ENCODE measurements at regions not wholly inside any gene's neighbourhood (a gene's known extent, or its start where the extent isn't known, plus 50 kb on each side); places are given as distances from the start of the nearest gene placed in this dataset.

- no peak for DNase-seq
Measured at GRCh38 chr18:76179257-76179656, 315.8 kb downstream of the ZNF516 start.

DNA sequence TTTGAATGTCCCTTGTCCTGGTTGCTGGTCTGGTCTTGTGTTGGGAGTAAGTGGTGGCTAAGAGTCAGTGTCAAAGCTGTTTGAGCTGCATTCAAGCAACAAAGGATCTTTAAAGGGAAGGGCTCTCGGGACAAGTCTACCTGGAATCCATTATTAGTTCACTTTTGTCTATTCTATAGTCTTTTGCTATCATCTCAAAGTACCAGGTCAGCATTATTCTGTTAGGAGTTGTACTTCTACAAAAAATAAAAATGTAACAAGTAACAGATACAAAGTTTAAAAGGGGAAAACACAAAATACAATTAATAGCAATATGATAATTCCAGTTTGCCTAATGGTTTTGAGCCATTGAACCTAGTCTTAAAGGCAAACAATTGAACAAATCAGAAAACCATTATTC is 317.9 kb downstream of the ZNF516 start:
- no peak for DNase-seq

GRCh38 chr18:76174451-76174850 is 320.6 kb downstream of the ZNF516 start:
- DNase-seq = no peak

GRCh38 chr18:76169733-76170132 is 325.3 kb downstream of the ZNF516 start:
- DNase-seq = no peak

DNA sequence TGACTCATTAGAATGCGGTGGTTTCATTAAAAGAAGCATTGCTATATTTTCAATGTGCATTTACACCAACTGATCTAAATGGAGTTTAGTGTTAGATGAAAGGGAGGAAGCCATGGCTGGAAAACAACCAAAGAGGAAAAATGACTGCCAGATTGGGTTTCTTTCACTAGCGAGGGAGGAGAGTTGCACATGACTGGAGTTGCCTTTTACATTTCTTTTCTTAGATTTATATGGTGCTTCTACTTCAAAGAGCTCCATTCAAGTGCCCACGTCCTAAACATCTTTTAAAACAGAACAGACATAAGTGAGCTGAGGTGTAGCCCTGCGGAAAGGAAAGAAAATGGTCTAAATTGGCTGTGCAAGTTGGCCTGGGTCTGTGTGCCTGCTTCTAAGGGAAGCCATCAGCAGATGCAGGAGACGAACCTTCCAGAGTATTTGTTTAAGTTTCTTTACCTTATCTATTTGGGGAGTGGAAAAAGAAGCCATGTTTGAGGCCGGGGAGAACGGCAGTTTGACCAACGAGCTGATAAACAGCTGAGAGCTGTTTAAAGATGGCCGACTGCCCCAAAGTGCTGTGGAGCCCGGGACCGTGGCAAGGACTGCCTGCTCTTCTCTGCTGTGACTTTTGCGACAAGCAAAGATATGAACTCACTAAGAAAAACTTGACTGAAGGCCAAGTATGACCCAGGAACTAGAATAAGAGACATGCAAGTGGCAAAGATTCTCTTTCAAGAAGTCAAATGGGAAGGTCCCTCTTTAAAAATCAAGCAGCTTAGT is 327.0 kb downstream of the ZNF516 start:
- DNase-seq = no peak

DNA sequence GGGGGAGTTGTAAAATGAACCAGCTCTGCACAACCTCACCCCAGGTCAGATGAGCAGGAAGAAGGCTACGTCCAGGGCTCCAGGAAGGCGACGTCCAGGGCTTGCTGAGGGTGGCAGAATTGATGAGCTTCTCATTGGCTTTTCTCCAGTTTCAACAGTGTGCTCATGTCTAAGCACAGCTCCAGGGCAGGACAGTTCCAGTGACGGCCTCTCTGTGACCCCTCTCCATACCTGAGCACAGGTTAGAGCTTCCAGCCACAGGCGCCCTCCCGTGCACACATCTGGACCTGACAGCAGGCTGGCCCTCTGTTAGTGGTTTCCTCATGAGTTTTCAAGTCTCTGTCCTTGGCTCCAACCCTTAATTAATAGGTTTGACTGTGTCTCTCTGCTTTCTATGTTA is 327.6 kb downstream of the ZNF516 start:
- no peak for DNase-seq

DNA sequence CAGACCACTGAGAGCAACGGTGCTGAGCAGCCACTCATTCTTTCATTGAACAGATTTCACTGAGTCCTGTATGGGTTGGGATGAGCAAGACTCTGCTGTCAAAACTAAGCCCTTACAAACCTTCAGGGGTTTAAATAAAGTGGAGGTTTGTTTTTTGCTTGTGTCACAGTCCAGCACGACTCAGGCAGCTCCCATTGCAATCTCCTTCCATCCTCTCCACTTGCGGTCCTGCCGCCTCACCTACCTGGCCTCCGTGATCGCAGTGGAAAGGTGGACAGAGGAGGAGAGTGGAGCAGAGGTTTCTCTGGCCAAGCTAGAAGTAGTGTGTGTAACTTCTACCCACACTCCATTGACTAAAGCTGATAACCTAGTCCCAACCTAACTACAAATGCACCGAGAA is 332.2 kb downstream of the ZNF516 start:
- DNase-seq = no peak

DNA sequence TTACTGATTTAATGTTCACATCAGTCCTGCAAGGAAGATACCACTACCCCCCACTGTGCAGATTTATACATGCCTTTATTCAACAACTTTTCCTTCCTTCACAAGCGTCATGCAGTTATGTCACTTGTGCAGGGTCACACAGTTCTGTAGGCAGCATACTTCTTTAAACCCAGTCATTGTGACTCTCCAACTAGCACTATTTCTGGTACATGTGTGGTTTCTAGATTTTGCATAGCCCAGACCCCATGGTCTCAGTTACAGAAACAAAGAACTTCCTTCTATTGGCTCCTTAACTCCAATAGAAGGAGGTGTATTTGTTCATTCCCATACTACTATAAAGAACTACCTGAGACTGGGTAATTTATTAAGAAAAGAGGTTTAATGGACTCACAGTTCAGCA is 333.1 kb downstream of the ZNF516 start:
- DNase-seq = no peak

GRCh38 chr18:76153691-76154090 is 341.4 kb downstream of the ZNF516 start:
- DNase-seq = no peak

- no peak for DNase-seq
Measured at GRCh38 chr18:76149734-76150133, 345.3 kb downstream of the ZNF516 start.

DNA sequence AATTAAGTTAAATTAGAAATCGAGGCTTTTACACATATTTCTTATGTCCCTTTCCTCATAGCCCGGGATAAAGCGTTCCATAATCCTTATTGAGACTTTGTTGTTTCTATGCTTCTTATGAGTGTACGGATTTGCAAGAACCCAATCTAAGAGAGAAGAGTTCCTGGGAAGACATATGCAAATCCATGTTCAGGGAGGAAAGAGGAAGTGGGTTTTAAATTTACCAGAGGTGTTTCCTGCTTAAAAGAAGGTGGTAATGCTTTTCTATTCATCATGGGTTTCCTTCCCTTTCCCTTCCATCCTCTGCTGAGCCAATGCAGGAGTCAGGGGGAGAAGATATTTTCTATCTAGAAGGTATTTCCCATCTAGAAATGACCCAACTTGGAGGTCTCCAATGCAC is 345.8 kb downstream of the ZNF516 start:
- DNase-seq = no peak

DNA sequence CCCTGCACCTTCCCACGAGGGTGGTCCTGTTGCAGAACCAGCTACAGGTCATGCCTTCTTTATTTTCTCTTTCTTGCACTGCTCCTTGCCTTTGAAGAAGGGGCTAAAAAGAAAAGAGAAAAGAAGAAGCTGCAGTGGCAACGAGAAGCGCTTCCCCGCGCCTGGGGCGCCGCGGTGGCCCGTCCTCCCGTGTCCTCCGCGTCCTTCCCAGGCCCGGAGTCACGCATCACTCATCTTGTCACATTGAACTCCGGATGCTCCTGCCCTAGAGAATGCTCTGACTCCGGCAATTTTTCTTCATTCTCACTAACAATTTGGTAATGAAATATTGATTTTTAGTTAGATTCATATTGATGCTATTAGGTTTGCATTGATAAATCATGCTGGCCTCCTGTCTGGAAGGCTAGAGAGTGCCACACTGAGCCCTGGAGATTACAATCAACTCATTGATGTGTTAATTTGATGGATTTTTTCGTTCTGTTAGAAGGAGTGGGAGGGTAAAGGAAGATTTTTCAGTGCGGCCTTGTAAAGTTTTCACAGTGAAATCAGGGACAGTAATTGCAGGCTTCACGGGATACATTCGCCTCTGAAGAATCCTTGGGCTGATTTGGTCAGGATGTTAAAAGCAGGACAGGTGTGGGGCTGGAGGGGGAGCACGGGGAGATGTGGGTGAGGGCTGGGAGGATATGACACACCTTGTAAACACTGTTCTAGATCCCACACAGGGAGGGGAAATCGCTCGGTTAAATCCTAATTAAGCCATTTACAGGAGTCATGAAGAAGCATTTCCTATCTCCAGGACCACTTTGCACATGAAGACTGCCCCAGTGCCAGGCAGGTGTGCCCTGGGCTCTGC is 349.3 kb downstream of the ZNF516 start:
- no peak for DNase-seq

GRCh38 chr18:76144844-76145243 is 350.2 kb downstream of the ZNF516 start:
- DNase-seq = no peak

- DNase-seq = no peak
Measured at GRCh38 chr18:76142611-76143010, 352.4 kb downstream of the ZNF516 start.

DNA sequence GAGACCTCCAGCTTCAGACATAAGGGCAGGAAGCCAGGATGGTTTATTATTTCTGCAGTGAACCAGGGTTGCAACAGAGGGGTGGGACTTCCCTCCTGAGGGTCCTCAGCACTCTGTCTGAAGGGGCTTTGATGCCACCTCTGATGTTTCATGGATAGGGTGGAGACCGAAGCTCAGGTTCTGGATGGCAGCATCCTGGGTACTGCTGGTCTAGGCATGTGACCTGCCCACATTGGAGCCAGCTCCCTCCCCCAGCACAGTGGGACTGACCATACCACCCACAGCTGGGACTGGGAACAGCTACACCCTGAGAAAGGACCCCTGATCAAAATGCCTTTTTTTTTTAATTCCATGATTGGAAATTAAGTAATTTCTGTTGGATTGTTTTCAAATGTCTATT is 355.2 kb downstream of the ZNF516 start:
- no peak for DNase-seq

DNA sequence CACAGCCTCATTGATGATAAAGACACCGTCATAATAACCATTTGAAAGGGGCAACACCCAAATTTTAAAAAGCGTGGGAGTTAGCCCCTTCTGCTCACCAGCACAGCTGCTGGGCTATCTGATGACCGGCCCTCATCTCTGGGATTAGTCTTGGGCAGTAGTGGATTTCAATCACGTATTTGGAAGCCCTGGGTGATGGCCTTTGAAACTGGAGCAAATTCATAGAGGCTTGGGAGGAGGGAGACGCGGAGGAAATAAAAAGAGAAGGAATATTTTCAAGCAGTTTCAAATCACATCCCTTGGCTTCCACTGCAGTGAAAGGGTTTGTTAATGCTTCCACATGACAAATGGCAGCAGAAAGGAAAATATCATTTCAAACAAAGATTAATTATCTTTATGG is 357.8 kb downstream of the ZNF516 start:
- no peak for DNase-seq

GRCh38 chr18:76136701-76137100 is 358.3 kb downstream of the ZNF516 start:
- DNase-seq = no peak

- no peak for DNase-seq
Measured at GRCh38 chr18:76134628-76135027, 360.4 kb downstream of the ZNF516 start.

- DNase-seq = no peak
Measured at GRCh38 chr18:76133873-76134272, 361.2 kb downstream of the ZNF516 start.

DNA sequence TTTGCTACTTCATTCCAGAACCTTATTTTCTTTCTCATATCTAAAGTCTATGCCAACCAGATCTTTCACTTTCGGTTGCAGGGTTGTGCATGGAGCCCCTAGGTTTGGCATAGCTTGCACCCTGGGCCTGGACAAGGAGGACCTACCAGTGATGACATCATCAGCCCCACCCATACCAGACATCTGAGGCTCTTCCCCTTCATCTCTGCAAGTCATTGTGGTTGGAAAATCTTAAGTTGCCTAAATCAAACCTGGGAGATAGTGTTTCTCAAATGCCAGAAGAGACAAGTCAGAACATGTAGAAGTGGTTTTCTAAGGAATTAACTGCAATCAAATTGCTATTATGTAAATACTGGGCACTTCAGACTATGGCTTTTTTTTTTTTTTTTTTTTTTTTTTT is 363.3 kb downstream of the ZNF516 start:
- DNase-seq = no peak

GRCh38 chr18:76130845-76131244 is 364.2 kb downstream of the ZNF516 start:
- no peak for DNase-seq

- no peak for DNase-seq
Measured at GRCh38 chr18:76126327-76126726, 368.7 kb downstream of the ZNF516 start.

GRCh38 chr18:76121011-76121410 is 374.0 kb downstream of the ZNF516 start:
- no peak for DNase-seq

GRCh38 chr18:76115580-76115979 is 379.5 kb downstream of the ZNF516 start:
- DNase-seq = no peak
